Hematopoietic multipotent progenitor cell treated with erythropoietin and hydrocortisone succinate and interleukin-3 and kit ligand, for 4 days (in vitro differentiated cells): ENCODE measurements at regions not wholly inside any gene's neighbourhood (a gene's known extent, or its start where the extent isn't known, plus 50 kb on each side); places are given as distances from the start of the nearest gene placed in this dataset.
A peak's percentile ranks its signal among the peaks of the same experiment; 100 is the strongest.

Experiments
- DNase-seq: peaks from one replicate; pipeline ENCODE4 v3.0.0-alpha.2; 2015

DNA sequence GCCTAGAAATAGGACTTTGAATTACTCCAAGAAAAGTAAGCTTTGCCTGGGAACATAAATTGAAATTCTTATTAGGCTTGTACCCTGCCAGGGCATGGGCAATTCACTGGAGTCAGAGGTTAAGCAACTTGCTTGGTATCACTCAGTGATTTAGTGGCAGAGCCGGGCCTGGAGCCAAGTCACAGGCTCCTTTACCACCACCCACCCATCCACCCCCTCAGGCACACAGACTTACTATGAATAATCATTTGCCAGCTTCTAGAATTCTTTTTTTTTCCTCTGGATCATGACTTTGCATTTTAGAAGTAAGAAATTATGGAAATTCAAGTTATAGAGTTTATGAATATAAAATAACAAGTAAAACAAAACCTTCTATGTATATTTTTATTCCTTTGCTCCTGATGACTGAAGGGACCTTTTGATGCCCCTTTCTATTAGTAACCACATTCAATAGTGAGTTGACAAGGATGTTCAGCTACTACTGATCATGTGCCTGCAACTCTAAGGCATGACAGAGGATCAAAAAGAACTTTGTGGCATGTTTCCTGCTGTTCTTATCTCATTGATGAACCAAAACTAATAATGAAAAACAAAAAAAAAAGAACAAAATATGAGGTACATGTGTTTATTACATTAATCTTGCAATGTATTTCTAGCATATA is 614.7 kb downstream of the TLR4 start:
- DNase-seq: peak; percentile 3

DNA sequence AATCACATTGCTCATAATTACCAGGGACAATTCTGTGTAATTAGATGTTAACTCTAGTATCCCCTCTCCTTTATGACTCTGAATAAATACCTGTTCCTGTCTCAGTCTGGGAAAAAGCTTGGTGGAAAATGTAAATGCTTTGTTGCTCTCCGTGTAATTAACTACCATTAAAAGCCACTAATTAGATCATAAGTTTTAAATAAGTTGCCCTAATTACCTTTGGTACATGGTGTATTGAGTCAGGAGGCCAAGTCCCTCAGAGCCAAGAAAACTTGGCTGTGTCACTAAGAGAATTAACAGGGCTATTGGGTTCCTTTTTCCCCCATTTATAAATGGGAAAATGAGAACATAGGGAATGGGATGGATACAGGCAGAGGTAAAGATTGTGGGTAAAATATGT is 617.6 kb downstream of the TLR4 start:
- no peak for DNase-seq

DNA sequence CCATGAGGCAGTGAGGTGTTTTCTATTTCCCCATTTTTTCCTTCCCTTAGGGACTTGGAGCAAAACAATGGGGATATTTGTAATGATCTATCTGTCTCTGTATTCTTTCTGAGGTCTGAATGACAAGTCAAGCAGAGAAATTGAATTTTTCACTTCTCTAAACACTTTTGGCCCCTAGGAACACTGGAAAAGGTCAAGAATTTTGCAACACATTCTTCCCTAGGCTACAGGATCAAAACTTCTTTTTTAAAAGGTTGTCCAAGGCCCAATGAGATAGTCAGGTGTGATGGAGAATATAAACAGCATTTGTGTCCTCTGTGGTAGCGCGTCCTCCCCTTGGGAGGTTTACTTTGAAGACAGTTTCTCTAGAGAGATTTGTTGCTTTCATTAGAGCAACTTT is 620.5 kb downstream of the TLR4 start:
- DNase-seq: no peak

DNA sequence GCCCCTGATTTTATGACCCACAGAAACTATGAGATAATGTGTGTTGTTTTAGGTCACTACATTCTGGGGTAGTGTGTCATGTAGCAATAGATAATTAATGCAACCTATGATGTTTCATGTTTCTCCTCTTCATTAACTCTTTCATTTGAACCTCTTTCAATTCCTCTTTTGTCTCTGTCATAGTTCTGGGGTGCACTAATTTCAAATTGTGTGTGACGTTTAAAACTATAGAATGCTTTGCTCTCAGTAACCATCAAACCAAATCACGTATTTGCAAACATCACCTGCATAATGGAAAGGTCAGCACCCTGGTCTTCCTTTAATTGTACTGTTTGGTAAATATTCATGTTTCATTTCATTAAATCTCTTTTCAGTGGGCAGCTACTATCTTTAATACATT is 621.6 kb downstream of the TLR4 start:
- no peak for DNase-seq

DNA sequence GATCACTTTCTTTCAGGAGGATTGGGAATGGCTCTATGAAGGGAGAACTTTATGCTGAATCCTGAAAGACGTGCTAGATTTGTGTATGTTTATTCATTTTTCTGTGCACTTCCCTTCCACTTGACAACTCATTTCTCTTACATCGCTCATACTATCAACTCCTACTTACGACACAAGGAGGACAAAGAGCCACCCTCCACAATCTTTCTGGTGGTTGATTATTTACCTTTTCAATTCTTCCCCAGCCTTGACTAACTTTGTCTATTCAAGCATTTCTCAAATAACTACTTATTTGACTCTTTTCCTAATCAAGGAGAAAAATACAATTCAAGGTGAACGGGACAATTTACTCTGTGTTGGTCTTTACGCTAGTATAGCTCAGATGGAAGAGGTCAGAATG is 622.1 kb downstream of the TLR4 start:
- no peak for DNase-seq

DNA sequence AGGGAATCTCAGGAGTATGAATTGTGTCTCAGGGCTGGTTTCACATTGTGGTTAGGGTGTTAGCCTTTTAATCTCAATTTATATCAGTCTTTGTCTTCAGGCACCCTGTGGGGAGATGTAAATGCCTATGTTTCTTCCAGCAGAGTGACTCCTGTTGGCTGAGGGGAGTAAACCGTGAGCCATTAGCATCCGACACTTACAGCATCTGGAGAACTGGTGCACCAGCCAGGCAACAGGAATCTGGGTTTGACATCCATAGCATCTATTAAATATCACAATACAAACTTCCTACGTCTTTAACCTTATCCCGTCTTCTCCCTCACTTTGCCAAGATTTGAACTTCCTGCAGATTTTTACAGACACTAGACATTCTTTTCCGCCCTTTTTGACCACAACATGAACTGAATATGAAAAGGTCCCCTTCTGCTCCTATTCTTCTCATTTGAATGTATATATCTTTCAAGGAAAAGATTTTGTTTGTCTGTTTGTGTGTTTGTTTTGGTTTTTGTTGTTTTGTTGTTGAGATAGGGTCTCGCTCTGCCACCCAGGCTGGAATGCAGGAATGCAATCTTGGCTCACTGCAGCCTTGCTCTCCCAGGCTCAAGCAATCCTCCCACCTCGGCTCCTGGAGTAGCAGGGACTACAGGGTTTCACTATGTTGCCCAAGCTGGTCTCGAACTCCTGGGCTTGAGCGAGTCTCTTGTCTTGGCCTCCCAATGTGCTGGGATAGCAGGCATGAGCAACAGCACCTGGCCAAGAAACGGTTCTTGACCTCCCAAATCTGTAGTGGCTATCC is 626.2 kb downstream of the TLR4 start:
- DNase-seq: no peak

DNA sequence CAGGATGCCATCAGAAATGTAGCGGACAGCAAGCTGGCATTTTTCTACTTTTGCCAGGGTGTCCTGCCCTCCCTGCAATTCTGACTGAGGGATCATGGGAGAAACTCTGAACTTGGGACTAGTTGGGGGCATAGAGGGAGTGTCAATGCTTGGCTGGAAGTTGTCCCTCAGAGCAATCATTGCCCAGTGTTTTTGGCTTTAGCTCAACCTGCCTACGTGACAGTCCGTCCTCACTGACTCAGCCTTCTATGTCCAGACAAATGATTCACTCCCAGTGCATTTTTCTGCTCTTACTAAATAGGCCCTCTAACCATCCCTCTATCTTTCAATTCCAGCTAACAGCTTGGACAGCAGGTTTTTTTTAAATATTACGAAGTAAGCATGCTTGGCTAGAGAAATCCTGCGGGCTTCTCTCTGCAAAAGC is 627.4 kb downstream of the TLR4 start:
- no peak for DNase-seq

DNA sequence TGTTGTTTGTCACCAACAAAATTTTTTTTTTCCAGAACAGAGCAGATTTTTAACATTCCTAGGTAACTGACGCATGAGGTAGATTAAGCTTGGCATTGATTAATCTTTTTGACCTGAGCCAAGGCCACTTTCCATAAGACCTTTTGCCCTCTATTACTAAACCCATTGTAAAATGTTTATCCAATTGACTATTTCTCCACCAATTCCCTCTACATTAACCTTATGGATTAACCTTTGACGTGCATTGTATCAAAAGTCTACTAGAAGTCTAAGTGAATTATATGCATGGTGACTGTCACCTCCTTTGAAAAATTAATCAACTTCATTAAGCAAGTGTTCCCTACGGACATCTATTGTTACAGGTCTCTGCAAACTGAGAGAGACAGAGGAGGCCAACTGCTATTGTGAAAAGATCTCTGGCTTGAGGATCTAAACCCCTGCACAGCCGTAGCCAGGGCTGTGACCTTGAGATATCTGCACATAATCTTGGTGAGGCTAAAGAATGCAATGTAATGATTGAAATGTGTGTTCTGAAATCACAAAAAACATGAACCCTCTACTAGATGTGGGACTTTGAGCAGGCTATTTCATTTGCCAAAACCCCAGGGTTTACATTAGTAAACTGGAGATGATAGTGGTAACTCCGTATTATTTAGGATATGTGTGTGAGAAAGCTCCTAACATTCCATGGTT is 632.2 kb downstream of the TLR4 start:
- no peak for DNase-seq

DNA sequence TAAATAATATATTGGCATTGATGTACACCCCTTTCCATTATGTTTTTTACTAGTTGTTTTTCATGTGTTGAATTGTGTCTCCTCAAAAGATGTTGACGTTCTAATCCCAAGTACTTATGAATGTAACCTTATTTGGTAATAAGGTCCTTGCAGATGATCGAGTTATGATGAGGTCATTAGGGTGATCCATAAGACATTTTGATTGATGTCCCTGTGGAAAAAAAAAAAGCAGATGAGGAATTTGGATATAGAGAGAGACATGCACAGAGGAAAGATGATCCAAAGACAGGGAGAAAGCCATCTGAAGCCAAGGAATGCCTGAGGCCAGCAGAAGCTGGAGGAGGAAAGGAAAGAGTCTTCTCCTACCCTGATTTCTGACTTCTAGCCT is 632.7 kb downstream of the TLR4 start:
- DNase-seq: no peak

DNA sequence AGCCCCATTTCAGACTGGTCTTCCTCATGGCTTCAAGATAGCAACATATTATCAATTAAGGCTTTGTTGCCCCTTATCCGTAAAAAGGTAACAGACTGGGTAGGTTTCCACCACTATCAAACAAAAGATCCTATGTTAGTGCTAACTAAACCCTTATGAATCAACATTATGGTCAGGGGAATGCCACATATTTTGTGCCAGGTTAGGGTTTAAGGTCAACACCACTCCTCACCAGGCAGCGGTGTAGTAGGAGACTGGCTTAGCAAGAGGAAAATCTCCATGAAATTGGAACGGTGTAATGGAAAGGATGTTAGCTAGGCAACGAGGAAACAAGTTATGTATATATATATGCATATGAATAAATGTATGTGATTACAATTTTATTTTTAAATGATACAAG is 655.8 kb downstream of the TLR4 start:
- no peak for DNase-seq

DNA sequence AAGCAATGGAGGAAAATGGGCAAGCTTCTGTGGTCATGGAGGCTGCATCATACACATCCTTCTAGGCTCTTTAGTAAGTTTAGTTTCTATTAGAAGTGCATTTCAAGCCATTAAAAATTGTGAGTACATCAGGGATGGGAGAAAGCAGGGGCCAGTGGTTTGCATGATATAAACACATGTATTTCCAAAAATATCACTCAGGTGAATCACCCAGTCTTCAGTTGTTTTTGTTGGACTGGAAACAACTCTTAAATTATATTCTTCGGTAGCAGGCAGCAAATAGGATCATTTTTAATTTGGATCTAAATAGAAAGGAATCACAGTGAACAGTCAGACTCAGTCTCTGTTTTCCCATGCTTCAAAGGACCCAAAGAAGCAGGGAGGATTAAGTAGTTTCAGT is 657.9 kb downstream of the TLR4 start:
- DNase-seq: no peak

DNA sequence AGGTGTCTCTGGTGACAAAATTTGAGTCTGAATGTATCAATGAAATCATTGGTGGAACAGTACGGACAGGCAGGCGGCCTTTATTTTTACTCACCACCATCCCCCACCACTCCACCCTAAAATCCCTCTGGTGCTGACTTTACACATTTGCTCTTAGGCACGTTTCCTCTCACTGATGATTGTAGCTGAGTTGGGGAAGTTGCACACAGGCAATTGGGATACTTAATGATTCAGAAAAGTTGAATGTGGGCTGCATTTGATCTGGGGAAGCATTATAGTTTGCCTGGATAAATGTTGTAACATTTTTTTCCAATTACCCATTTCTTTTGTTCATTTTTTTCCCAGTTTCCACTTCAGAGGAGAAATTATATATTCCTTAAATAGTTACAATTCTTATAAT is 658.4 kb downstream of the TLR4 start:
- no peak for DNase-seq

DNA sequence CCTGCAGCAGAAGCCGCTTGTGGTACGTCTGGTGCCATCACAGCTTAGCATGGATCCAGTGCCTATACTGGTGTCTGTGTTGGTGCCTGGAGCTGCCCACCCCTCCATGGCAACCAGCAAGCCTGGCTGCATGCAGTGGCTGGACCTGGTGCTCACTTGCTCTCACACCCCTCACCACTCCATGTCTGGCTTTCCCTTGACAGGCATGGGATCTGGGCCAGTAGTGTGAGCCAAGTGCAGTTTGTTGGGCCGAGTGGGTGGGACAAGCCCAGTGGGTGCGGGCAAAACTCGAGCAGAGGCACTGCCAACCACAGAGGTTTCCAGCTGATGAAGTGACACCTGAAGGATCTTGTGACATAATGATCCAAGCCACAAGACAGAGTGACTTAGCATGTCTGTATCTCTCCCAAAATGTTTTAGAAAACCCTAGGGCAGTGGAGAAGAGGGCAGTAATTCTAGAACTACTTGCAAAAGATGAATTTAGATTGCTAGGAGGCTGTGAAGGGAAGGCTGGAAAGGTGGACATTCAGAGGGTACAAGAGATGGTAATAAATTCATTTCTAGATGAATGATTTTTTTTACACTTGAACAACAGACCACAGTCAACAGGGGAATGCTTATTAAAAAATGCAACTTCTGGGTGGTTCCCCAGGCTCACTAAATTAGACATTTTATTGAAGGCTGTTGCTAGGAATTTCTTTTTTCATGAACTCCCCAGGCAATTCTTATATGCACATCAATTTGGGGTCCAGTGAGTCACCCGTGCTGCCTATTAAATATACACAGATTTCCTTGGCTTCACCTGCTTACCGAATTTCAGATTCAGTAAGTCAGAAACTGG is 660.3 kb downstream of the TLR4 start:
- no peak for DNase-seq

DNA sequence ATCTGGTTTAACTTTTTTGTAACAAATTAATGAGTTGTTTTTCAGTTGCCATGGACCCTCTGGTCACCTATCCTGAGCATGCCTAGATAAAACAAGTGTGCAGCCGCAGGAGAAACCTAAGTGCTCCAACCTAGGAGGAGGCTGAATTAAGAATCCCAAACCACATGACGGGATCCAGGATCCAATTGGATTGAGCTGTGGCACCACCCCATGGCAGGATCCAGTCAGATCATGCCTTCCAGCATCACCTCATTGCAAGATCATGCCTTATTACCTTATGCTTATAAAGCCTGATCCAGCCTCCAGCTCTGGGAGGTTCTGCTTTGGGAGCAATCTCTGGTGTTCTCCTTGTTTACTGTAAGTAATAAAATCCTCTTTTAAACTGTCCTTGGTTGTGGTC is 662.0 kb downstream of the TLR4 start:
- DNase-seq: no peak

DNA sequence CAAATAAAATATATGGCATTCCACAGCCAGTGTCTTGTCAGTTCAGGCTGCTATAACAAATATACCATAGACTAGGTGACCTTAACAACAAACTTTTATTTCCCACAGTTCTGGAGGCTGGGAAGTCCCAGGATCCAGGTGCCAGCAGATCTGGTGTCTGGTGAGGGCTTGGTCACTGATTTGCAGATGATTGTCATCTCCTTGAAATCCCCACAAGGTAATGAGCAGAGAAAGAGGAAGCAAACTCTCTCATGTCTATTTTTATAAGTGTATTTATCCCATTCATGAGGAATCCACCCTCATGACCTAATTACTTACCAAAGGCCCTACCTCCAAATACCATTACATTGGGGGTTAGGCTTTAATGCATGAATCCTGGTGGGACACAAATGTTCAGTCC is 663.2 kb downstream of the TLR4 start:
- no peak for DNase-seq

DNA sequence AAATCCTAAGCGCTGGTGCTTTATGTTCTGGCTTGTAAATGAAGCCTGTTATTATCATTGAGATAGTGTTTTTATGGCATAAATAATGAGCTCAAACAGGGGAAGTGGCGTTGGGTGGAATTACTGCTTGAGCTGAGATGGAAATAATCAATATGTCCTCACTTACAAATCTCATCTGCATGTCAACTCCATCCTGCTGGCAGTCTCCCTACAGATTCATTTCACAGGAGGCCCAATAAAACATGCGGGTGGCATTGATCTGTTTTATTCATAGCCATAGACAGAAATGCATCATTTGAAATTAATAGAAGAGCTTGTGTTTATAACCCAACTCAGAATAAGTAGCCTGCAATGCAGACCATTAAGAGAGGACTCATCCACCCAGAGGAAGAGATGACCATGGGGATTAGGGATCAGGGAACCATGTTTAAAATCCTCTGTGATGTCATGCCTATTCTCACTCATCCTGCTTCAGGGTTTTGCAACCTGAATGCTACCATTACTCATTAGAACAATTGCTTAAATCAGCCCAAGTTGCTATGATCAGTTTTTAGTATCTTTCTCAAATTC is 680.4 kb downstream of the TLR4 start:
- DNase-seq: no peak

DNA sequence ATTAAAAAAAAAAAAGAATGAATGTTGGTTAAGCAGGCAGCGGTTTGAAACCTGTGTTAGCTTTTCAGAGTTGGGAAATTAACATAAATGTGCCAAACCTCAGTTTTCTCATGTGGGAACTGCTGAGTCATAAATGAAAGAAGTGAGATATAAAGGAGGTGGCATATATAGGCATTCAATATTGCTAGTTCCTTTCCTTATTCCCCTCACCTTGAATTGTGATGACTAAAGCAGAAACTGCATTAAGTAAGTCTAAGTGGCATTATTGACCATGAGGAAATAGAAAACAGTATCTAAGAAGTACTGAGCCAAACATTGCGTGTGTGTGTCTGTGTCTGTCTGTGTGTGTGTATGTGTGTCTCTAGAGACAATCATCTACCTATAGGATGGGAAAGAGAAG is 691.2 kb downstream of the TLR4 start:
- DNase-seq: no peak

DNA sequence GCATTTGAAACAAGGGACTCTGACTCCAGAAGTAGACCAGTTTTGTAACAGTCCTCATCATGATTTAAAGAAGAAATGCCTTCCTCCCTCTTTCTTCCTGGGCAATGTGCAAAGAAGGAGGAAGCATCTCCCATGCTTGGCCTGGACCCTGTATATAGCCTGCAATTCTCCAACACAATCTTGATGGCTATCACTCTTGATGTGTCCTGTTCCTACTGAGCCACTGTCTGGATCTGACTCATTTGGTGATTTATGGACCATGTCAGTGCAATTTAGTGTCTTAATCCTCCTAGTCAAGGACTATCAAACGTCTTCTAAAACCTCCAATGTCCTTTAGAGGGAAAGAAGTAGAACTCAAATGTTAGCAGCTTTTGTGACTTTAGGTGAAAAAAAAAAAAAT is 697.3 kb downstream of the TLR4 start:
- DNase-seq: no peak

DNA sequence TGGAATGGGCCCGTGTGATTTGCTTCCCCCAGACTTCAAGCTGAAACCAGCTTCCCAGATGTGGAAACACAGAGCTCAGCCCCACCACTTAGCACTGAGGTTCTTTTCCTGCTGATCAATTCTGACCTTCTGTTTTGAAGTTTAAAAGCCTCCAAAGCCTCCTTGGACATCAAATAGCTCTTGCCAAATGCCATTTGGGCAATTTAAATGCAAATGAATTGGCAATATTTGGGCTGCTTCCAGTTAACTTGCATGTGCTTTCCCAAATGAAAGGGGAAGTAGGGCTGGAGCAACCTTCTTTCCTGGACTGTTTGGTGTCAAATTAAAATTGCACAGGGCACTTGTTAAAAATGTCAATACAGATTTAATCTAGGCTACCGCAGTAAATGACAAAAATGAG is 710.5 kb downstream of the TLR4 start:
- DNase-seq: no peak

DNA sequence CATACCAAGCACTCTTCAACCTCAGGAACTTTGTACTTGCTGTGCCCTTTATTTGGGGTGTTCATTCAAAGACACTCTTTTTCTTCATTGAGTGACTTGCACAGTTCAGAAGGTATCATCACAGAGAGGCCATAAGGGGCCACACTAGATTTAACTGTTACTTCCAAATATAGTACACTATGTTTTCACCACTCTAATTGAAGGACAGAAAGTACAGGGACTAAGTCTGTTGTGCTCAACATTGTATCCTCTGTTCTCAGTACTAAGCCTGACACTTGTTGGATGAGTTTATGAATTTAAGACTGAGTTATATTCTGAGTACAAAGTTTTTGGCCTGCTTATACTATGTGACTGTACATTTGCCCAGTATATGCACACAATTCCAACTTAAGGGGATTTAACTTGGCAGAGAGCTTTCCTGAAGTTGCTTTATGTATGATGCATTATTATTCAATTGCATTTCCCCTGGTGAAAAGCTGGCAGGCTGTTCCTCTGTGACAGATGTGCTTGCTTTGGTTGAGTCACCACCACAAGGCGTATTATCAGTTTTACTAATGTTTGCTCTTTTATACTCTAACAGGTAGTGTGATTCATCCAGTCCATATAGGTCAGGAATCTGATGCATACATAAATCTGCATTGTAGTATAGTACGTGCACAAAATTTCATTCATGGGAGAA is 714.8 kb downstream of the TLR4 start:
- no peak for DNase-seq

DNA sequence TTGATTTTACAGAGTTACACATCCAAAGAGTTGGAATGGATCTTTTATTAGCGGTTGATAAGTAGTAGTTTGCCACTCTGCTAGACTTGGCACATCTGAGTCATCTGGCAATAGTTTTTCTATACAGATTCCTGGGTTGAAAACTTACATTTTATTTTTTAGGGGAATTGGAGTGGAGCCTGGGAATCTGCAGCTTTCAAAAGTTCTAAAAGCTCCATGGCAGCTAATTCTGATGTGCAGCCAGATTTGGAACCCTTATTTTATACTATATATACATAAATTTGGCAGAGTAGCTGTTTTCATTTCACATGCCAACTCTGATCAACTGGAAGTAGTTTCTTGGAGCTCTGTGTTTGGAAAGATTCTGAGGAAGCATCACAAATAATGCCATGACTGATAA is 715.5 kb downstream of the TLR4 start:
- DNase-seq: no peak

DNA sequence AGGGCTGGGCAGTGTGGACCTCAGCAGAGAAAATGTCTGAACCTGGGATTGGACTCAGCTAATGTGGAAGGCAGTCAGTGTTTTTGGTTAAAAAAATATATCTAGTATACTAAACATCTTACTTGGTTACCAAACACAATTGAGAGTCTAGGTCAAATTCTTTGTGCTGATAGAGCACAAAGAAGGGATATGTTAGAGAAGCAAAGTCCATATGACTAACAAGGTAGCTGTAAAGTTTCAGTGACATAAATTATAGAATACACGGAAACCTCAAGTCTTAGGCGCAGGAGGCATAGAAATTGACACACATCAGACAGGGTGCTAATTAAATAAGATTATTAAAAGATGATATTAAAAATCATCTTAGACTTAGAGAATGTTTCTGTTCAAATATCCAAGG is 718.3 kb downstream of the TLR4 start:
- no peak for DNase-seq
